H1 (cell line): ENCODE measurements at regions not wholly inside any gene's neighbourhood (a gene's known extent, or its start where the extent isn't known, plus 50 kb on each side); places are given as distances from the start of the nearest gene placed in this dataset.

ENCODE experiments used
- ASH2L ChIP-seq: fragments of 200-600, 300-600 bp; sonication (generic); IDR thresholded peaks from one replicate; pipeline ENCODE4 v1.7.1; 2017; ENCODE audit warnings: low read length
- FOSL1 ChIP-seq: IDR thresholded peaks from 2 replicates; pipeline ENCODE4 v1.6.1; 2011; ENCODE audit warnings: mild to moderate bottlenecking, low read depth, low read length, moderate library complexity; ENCODE audit not compliant: insufficient read depth
- HDAC2 ChIP-seq, 2 experiments: fragments of 300-600 bp in 1 of 2; sonication (generic) in 1 of 2; IDR thresholded peaks; 2 replicates each; pipeline ENCODE4 v1.6.1; 2011 to 2012; ENCODE audit warnings: low read depth in 2 of 2, low read length in 2 of 2, mild to moderate bottlenecking in 2 of 2, moderate library complexity in 2 of 2, borderline replicate concordance in 1 of 2, inconsistent platforms in 1 of 2
- HDAC6 ChIP-seq: IDR thresholded peaks from one replicate; pipeline ENCODE4 v1.7.1; 2012; ENCODE audit warnings: low read depth, mild to moderate bottlenecking, inconsistent platforms, low read length, moderate library complexity
- JUND ChIP-seq: IDR thresholded peaks from 2 replicates; pipeline ENCODE4 v1.6.1; 2011; ENCODE audit warnings: mild to moderate bottlenecking, improper control_type of control experiment, low read length
- KDM5A ChIP-seq: fragments of 200-600 bp; IDR thresholded peaks from 2 replicates; pipeline ENCODE4 v1.7.1; 2012; ENCODE audit warnings: mild to moderate bottlenecking, low read length, inconsistent platforms, mixed read lengths
- MAFK ChIP-seq: IDR thresholded peaks from 2 replicates; pipeline ENCODE4 v1.6.1; 2012; ENCODE audit warnings: low read depth, mild to moderate bottlenecking, improper control_type of control experiment, low read length
- POLR2A ChIP-seq, 2 experiments: IDR thresholded peaks; 1 replicate in 1 of 2; 2 replicates in 1 of 2; pipeline ENCODE4 v1.6.1; 2011; ENCODE audit warnings: low read depth in 2 of 2, low read length in 2 of 2, mild to moderate bottlenecking in 2 of 2; ENCODE audit errors: control extremely low read depth in 1 of 2

DNA sequence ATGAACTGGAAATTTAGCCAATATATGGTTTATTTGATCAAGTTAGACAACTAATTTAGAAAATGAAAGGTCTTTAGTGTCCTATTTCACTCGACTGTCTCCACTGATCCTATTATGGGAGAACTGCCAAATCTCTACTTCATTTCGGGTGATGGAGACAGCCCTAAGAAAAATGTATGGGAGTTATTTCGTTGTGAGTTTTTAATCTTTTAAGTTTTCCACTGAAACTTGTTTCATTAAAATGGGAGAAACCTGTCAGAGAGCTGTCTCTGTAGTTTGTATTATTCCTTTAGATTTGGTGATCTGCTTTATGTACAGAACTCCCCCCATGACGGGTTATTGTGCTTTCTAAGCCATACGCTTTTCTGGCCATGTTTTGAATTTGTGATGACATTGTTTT, 899.7 kb downstream of the ADGRL2 start (continued):
- TF ChIP-seq FOSL1 (no peak), KDM5A (no peak), POLR2A (IDR thresholded peaks at IDR 0.05; ENCODE audit: control extremely low read depth in 1 of 2, low read depth in 2 of 2, low read length in 2 of 2) (no peak), HDAC6 (no peak), JUND (no peak), ASH2L (no peak), MAFK (no peak), HDAC2 (IDR thresholded peaks at IDR 0.05; ENCODE audit: borderline replicate concordance in 1 of 2, low read depth in 2 of 2, low read length in 2 of 2) (no peak)
